GM12872 (cell line): ENCODE measurements at regions not wholly inside any gene's neighbourhood (a gene's known extent, or its start where the extent isn't known, plus 50 kb on each side); places are given as distances from the start of the nearest gene placed in this dataset.

Experiments
- TF ChIP-seq, protein P1 (sequence below): IDR thresholded peaks from 3 replicates; pipeline ENCODE4 v1.5.1; 2011; ENCODE audit warnings: low read depth, mild to moderate bottlenecking, low read length, moderate library complexity; ENCODE audit not compliant: insufficient read depth

- TF ChIP-seq, protein P1, sequence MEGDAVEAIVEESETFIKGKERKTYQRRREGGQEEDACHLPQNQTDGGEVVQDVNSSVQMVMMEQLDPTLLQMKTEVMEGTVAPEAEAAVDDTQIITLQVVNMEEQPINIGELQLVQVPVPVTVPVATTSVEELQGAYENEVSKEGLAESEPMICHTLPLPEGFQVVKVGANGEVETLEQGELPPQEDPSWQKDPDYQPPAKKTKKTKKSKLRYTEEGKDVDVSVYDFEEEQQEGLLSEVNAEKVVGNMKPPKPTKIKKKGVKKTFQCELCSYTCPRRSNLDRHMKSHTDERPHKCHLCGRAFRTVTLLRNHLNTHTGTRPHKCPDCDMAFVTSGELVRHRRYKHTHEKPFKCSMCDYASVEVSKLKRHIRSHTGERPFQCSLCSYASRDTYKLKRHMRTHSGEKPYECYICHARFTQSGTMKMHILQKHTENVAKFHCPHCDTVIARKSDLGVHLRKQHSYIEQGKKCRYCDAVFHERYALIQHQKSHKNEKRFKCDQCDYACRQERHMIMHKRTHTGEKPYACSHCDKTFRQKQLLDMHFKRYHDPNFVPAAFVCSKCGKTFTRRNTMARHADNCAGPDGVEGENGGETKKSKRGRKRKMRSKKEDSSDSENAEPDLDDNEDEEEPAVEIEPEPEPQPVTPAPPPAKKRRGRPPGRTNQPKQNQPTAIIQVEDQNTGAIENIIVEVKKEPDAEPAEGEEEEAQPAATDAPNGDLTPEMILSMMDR = no peak
These were observed 98.1 kb upstream of the SEC14L1 start for GRCh38 chr17:77042476-77043231.

- TF ChIP-seq, protein P1 = no peak
These were observed 95.2 kb upstream of the SEC14L1 start for GRCh38 chr17:77045441-77046041.

DNA sequence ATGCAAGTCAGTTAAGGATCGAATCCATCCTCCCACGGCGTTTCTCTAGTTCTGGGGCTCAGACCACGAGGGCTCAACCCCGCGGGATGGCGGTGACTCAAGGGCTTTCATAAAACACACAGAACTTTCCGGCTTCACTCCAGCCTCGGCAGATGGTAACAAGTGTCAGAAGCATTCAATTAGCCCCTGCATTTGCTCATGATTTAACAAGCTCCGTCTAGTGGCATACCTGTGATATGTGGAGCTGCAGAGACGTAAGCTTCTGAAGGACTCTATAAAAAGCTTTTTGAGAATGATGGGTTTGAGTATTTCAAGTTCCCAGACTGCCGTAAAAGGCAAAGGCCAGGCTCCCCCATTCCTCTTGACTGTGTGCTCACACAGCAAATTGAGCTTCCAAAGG is 91.3 kb upstream of the SEC14L1 start:
- TF ChIP-seq, protein P1 = no peak

GRCh38 chr17:77054936-77055335 is 85.8 kb upstream of the SEC14L1 start:
- TF ChIP-seq, protein P1 = no peak

DNA sequence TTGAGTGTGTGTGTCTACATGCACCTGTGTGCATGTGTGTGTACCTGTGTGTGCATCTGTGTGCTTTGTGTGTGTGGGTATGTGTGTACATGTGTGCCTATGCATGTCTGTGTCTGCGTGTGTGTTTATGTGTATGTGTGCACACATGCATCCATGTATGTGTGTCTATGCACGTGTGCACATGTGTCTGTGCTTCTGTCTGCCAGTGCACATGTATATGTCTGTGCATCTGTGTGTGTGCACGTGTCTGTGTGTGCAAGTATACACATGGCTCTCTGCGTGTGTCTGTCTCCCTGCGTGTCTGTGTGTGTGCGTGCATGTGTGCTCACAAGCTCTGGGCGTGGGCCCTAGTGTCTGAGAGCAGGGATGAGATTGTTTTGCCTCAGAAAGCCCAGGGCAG is 85.3 kb upstream of the SEC14L1 start:
- TF ChIP-seq, protein P1 = 0 out of 3 replicates have a peak, but pooled peaks have one; percentile 2

GRCh38 chr17:77058016-77058415 is 82.8 kb upstream of the SEC14L1 start:
- TF ChIP-seq, protein P1 = no peak

DNA sequence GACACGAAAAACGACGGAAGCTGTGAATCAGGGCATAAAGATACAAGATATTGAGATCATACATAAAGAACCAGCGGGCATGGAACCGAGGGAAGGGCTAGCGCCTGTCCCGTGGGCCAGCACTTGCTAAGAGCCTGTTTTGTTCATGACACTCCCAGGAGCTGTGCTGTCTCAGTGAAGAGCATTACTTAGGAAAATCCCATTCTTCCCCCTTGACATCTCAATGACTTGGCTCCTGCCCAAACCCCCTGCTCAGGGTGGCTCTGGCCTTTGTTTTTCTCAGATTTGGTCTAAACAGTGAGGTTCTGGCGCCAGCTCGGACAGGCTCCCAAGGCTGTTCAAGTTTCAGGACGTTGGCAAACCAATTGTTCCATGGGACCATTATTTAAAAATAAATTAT is 79.1 kb upstream of the SEC14L1 start:
- TF ChIP-seq, protein P1 = no peak
